Skin of body (tissue), 1 donor: ENCODE measurements at regions not wholly inside any gene's neighbourhood (a gene's known extent, or its start where the extent isn't known, plus 50 kb on each side); places are given as distances from the start of the nearest gene placed in this dataset.

Experiments used
- DNase-seq: peaks from one replicate; lab custom pipeline; 2025; lab: John Stamatoyannopoulos, UW

- DNase-seq, result peak; percentile 46
Measured at GRCh38 chr11:128196235-128196634, 391.1 kb downstream of the ETS1 start.

DNA sequence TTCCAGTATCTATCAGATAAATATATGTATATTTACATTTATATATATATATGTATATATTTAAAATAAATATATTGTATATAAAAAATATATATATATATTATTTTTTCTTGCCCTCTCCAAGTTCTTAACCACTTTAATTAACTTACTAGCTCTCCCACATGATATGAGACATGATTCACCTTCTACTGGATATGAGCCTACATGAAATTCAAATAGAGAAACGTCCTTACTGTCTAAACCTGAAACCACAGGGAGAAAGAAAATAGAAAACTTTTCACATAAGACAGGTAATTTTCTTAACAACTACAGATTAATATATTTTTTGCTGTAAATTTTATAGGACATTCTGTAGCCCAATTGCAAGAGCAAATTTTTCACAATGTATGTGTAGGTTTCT lies 391.6 kb downstream of the ETS1 start:
- no peak for DNase-seq

DNA sequence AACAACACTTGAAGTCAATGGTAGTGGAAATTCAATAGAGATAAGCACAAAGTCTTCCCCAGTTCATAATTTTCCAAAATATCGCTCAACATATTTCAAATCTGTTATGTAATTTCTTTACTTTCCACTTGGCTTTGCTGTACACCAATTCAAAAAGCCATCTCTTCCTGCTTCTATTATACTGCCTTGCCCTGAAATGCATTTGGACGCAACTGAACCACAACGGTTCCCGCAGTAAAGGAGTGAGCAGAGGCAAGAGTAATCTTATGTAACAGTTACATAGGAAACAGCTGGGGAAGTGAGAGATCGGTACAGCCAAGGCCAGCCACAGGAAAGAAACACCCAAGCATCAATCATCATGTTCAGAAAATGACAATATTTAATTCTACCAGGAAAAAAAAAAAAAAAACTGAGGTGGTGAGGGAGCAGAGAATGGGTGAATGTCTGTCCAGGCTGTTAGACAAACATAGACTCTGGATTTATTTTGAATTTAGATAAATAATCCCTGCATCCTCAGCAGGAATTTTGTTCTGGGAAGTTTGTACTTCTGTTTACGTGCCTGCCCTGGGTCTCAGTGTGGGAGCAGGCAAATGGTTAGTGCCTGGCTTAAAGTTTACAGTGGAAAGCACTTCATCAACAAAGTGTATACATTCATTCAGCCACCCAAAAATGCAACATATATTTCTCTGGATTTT lies 392.2 kb downstream of the ETS1 start:
- DNase-seq, result peak; percentile 12

DNA sequence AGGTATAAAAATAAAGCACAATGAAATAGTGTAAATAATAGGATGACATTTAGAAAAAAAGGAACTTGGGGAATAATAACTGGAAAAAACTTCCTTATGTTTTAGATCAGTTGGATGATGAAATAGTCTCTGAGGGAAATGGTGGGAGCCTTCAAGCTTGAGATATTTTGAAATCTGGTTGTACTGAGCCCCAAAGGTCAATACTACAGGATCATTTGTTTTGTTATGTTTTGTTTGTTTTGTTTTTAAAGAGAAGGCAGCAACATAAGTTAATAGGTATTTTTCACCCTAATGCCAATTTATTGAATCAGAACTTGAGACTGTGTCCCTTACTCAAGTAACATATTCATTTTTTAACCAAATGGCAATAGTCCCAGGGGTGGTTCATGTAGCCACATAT lies 393.1 kb downstream of the ETS1 start:
- DNase-seq, result no peak

DNA sequence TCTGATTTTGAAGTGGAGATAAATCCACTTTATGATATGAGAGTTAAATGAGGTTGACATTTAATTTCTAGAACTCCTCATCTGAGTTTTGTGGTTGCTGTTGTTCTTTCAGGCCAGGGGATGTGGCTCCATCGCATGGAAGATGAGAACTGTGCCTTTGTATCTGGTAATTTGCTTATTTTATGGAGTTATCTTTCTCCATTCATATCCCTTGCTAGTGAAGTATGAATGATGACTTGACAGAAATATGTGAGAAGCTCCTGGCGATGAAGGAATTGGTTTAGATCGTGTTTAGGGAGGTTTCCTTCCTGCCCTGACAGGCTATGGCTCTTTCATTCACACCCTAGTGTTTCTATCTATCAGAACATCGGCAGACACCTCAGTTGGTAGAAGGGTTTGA lies 393.7 kb downstream of the ETS1 start:
- no peak for DNase-seq

DNA sequence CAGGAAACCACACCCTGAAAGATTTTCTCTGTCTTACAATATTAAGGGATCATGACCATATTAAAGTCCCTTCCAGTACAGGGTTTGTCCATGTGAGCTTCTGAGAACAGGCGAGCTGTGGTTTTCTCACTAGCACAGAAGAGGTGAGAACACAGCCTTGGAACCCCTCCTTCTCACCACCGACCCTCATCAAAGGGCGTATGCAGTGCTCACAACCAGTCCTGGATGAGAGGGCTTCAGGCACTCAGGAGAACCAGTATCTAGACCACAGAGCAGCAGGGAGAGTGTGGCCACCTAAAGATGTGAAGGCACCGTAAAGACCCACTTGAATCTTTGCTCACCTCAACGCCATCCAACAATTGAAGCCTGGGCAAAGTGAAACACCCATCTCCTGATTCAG lies 397.0 kb downstream of the ETS1 start:
- DNase-seq, result no peak

GRCh38 chr11:128189823-128190222 lies 397.5 kb downstream of the ETS1 start:
- DNase-seq, result no peak

DNA sequence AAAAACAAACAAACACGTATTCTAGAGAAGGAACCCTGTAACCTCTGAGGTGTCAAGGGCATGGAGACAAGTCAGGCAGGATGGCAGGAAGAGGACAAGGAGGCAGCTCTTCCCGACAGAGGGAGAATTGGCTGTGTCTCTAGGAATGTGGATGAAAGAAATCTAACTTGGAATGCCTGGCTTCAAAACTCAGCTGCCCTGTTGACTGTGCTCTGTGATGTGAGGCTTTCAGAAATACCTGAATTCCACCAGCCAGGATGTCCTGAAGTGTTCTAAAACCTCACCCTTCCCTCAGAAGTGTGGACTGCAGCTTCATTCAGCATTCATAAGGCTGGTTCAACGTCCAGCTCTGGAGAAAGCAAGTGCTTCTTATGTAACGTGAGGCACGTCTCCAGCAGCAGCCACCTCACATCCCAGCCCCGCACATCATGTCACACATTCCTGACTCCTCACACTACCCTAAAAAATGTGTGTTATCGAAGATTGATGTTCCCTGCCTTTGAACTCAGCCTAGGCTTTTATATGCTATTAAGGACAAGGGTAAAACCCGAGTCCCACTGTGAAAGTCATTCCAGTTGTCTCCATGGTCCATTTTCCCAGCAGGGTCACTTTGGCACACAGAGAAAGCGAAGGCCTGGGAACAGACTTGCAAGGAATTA lies 398.9 kb downstream of the ETS1 start:
- no peak for DNase-seq

GRCh38 chr11:128187835-128188234 lies 399.5 kb downstream of the ETS1 start:
- DNase-seq, result peak; percentile 92

DNA sequence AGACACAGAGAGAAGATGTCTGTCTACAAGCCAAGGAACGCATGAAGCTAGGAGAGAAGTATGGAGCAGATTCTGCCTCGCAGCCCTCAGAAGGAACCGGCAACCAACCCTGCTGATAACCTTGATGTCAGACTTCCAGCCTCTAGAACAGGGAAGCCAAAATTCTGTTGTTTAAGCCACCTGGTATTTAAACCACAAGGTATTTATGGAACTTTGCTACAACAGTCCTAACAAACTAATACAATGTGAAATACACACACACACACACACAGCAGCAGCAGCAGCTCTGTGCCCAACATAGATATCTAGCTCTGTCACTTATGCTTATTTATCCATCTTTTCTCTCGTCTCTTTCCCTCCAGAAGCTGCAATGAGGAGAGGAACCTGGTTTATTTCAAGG lies 400.0 kb downstream of the ETS1 start:
- no peak for DNase-seq

DNA sequence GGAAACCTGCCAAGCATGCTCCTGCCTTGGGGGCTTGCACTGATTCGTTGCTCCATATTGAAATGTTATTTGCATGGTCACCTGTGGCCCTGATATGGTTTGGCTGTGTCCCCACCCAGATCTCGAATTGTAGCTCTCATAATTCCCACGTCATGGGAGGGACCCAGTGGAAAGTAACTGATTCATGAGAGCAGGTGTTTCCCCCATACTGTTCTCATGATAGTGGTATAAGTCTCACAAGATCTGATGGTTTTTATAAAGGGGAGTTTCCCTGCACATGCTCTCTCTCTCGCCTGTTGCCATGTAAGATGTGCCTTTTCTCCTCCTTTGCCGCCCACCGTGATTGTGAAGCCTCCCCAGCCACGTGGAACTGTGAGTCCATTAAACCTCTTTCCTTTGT lies 402.4 kb downstream of the ETS1 start:
- no peak for DNase-seq

DNA sequence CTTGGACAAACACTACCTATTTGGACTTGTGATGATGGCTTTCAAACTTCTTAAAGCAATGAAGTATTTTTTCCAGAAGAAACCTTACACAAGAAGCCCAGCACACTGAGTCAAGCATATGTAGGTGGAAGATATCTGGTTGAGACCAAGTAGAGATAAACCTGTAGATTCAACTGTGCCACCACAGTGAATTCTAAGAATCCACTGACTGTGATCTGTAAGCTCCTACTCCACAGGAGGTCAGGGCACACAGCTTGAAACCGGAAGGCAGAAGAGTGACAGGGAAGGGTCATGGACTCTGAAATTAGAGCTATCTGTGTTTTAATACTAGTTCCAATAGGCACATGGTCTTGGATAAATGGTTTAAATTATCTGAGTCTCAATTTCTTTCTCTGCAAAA lies 404.5 kb downstream of the ETS1 start:
- DNase-seq, result no peak

DNA sequence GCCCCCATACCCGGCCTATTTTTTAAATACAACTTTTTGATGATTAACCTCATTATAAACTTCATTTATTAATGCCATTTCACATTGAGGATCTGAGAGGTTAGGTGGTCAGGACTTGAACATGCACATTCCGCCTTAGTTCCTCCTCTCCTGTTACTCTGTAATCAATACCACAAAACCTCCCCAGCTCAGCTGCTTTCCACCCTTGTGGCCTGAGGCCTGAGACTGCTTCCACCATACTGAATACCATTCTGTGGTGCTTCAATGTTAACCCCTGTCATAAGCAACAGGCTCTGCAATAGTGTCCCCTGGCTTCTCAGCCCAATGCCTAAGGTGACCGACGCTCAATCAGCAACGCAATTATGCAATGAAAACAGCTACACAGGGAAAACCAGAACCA lies 405.4 kb downstream of the ETS1 start:
- no peak for DNase-seq

DNA sequence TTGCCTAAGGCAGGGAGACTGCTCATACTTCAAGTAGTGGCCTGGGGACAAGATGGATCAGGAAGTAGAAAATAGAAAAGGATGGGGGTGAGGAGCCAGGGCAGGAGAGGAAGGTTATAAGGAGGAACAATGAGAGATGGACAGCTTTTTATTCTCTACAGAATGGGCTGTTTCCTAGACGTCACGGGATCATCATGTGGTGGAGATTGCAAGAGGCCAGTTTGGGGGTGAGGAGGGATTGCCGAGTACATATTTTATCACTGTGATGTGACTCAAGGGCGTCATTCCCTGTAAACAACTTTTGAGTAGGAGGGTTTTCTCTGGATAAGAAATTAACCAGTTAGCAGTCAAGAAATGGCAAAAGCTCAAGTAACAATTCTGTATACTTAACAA lies 406.3 kb downstream of the ETS1 start:
- no peak for DNase-seq

DNA sequence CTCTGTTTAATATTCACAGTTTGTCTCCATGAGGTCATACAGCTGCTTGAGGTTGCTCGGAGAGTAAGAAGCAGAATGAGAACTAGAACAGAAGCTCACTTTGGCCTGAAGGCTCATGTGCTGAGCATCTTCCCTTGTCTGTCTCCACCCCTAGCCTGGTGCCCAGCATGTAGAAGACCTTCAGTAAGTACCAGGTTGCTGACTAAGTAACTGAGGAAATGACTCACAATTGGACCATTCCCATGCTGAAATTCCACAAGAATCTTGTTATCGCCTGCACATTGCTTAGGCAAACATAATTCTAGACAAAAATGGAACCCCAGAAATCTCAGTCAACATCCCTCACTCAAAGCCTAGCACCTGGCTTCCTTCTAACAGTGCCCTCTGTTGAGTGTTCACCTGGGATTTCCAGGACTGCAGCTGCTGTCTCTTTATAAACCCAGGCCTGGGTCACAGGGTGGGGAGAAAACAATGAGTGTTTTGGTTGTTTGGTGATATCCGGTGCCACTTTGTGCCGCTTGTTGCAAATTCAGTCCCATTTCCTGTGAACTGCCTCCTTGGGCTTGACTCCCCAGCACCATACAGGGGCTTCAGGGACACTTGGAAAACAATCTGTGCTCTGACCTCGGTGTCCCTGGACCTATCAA lies 406.8 kb downstream of the ETS1 start:
- DNase-seq, result no peak

DNA sequence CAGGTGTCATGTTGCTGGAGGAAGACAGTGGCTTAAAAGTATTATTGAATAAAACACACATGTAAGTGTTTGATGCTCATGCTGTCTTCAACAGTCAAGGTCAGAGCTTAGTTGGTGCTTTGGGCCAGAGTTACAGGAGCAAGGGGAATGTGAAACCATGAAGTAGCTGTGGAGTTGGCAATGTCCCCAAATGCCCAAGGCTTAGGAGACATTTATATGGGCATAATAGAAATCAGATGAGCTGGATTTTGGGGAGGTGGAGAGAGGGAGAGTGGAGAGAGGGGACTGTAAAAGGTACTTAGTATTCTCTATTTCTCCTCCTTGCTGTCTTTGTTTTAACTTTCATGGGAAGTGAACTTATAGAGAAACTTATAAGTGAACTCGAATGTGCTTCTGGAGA lies 407.8 kb downstream of the ETS1 start:
- DNase-seq, result no peak

DNA sequence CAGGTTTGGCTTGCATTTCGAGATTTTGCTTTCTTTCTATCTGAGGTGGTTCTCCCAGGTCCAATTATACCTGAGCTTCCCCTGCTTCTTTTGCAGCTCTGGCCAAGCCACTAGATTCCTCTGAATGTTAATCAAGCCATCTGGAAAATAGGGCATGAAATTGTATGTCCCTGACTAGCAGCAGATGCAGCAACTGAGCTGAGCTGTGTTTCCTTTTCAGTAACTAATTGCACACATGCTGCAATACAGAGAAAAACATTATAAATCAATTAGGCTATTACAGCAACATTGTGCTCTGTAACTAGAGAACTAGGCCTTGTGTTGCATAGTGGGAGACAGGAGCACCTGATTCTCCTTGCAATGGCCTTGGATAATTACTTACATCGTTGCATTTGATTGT lies 408.3 kb downstream of the ETS1 start:
- DNase-seq, result peak; percentile 75

GRCh38 chr11:128174465-128175291 lies 412.7 kb downstream of the ETS1 start:
- DNase-seq, result no peak

GRCh38 chr11:128172046-128172878 lies 415.1 kb downstream of the ETS1 start:
- peak; percentile 91 for DNase-seq

DNA sequence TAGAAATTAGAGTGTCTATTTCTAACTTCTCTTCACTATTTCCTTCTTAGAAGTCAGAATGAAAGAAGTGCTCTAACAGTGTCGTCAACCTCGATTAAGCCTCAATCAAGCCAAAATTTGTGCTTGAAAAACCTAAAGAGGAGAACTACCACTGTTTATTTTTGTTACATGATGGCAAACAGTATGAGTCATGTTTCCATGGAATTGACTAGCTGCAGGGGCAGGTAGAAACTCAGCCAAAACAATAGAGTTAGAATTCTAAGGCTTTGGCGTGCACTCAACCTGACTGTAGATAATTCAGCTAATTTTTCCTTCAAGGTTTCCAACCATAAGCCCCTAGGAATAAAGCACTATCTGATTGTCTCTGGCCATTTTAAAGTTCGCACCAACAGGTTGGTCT lies 415.9 kb downstream of the ETS1 start:
- DNase-seq, result peak; percentile 15

DNA sequence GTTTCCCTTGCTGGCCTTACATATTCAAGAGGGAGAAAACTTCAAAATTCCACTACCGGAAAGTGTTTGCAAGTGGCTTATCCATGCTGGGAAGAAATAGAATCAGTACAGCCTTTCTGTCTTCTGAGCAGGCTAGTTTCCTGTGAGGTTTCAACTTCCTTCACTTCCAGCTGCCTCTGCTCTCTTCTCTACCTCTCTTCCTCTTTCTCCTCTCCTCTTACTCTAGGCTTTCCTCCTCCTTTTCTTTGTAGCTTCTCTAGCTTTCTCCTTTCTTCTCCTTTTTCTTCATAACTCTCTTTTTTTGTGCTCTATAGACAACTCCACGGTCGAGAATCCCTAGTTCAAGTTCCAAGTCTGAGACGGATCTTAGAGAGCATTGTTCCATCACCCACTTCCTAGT lies 421.8 kb downstream of the ETS1 start:
- no peak for DNase-seq
